HCT116 (cell line): ENCODE measurements at regions not wholly inside any gene's neighbourhood (a gene's known extent, or its start where the extent isn't known, plus 50 kb on each side); places are given as distances from the start of the nearest gene placed in this dataset.

Experiments used
- ATAC-seq: fragments of 200-7000 bp; cut with Tn5 transposase; 2 replicates; pipeline ENCODE4 v1.9.1; 2020; ENCODE audit warnings: mild to moderate bottlenecking, moderate library complexity
- BruUV-seq: library from RNA; stranded (reverse); fragments of 400-500 nt; replicated peaks from 2 replicates; lab custom pipeline; 2021; lab: Mats Ljungman, UMichigan
- CTCF ChIA-PET: fragments of 300-600 bp; sonication (Branson Sonifier 250); formaldehyde crosslinking; loops from one replicate; lab custom pipeline; 2021; ENCODE audit warnings: antibody characterized with exemption; lab: Charles Lee
- POLR2A ChIA-PET: fragments of 300-600, 350-600 bp; sonication (Branson Sonifier 250); formaldehyde crosslinking; loops from one replicate; lab custom pipeline; 2021; ENCODE audit warnings: antibody characterized with exemption; lab: Charles Lee
- RAD21 ChIA-PET, 2 experiments: fragments of 300-600 bp; sonication (Branson Sonifier 250); formaldehyde crosslinking; loops; one replicate each; lab custom pipeline; 2023; ENCODE audit warnings: low total read pairs in 2 of 2; ENCODE audit not compliant: uncharacterized antibody in 2 of 2, unreplicated experiment in 2 of 2, low non-redundant PET in 1 of 2; lab: Charles Lee
- DNase-seq: peaks from one replicate; pipeline ENCODE4 v3.0.0-alpha.2; 2010; ENCODE audit warnings: low read depth, low spot score
- H2AFZ ChIP-seq: fragments of 200-600 bp; shearing (Covaris generic), sonication (generic); 2 replicates; pipeline ENCODE4 v1.6.1; 2017; ENCODE audit warnings: low read depth, mixed run types, mixed read lengths, antibody characterized with exemption, low read length; ENCODE audit not compliant: poor library complexity, severe bottlenecking
- H3K27ac ChIP-seq: 2 replicates; pipeline ENCODE4 v1.5.1; 2012; ENCODE audit warnings: low read depth, low read length
- H3K27me3 ChIP-seq: fragments of 200-600 bp; sonication (generic); 2 replicates; pipeline ENCODE4 v1.6.1; 2016; ENCODE audit warnings: mixed run types, low read length, mixed read lengths; ENCODE audit not compliant: insufficient read depth
- H3K36me3 ChIP-seq, 2 experiments: fragments of 200-500 bp in 1 of 2; fragments of 200-600 bp in 1 of 2; sonication (Bioruptor generic) in 1 of 2; sonication (generic) in 1 of 2; 2 replicates each; pipeline versions ENCODE4 v1.5.1 to v1.6.1; 2014 to 2016; ENCODE audit warnings: low read length in 2 of 2, inconsistent platforms in 1 of 2, mixed read lengths in 1 of 2, mixed run types in 1 of 2; ENCODE audit not compliant: insufficient read depth in 2 of 2, control insufficient read depth in 1 of 2
- H3K4me1 ChIP-seq, 2 experiments: fragments of 200-600 bp in 1 of 2; sonication (generic) in 1 of 2; 2 replicates each; pipeline versions ENCODE4 v1.5.1 to v1.6.1; 2012 to 2017; ENCODE audit warnings: low read length in 2 of 2, inconsistent platforms in 1 of 2, mild to moderate bottlenecking in 1 of 2, mixed read lengths in 1 of 2, mixed run types in 1 of 2, moderate library complexity in 1 of 2; ENCODE audit not compliant: insufficient read depth in 2 of 2, control insufficient read depth in 1 of 2
- H3K4me2 ChIP-seq: fragments of 200-600 bp; sonication (generic); 2 replicates; pipeline ENCODE4 v1.6.1; 2017; ENCODE audit warnings: mixed run types, low read length, mixed read lengths
- H3K4me3 ChIP-seq, 2 experiments: fragments of 200-600 bp in 1 of 2; sonication (generic) in 1 of 2; replicated peaks in 1 of 2; 2 replicates each; pipeline ENCODE4 v1.5.1; 2011 to 2016; ENCODE audit warnings: low read length in 2 of 2, control low read depth in 1 of 2, low read depth in 1 of 2, mild to moderate bottlenecking in 1 of 2, mixed read lengths in 1 of 2, mixed run types in 1 of 2
- H3K79me2 ChIP-seq: fragments of 200-600 bp; sonication (generic); 2 replicates; pipeline ENCODE4 v1.6.1; 2017; ENCODE audit warnings: mild to moderate bottlenecking, mixed run types, low read length, moderate library complexity, mixed read lengths; ENCODE audit not compliant: insufficient read depth
- H3K9ac ChIP-seq: fragments of 200-600 bp; sonication (generic); 2 replicates; pipeline ENCODE4 v1.6.1; 2016; ENCODE audit warnings: low read length, mixed read lengths
- H3K9me2 ChIP-seq: fragments of 200-600 bp; sonication (generic), shearing (Covaris generic); 2 replicates; pipeline ENCODE4 v1.6.1; 2017; ENCODE audit warnings: mixed run types, mild to moderate bottlenecking, moderate library complexity; ENCODE audit not compliant: insufficient read depth
- H3K9me3 ChIP-seq, 2 experiments: fragments of 200-500 bp in 1 of 2; fragments of 200-600 bp in 1 of 2; sonication (Bioruptor generic) in 1 of 2; sonication (generic) in 1 of 2; 2 replicates each; pipeline ENCODE4 v1.6.1; 2014 to 2017; ENCODE audit warnings: low read length in 2 of 2, mixed read lengths in 2 of 2, inconsistent platforms in 1 of 2, low read depth in 1 of 2, mild to moderate bottlenecking in 1 of 2, mixed run types in 1 of 2, moderate library complexity in 1 of 2; ENCODE audit not compliant: control insufficient read depth in 1 of 2, insufficient read depth in 1 of 2
- H4K20me1 ChIP-seq: fragments of 200-600 bp; sonication (generic), shearing (Covaris generic); 2 replicates; pipeline ENCODE4 v1.6.1; 2017; ENCODE audit warnings: mixed run types, mild to moderate bottlenecking, moderate library complexity; ENCODE audit not compliant: insufficient read depth
- ATF3 ChIP-seq: IDR thresholded peaks from 2 replicates; pipeline ENCODE4 v1.6.1; 2012
- CBX3 ChIP-seq: IDR thresholded peaks from 2 replicates; pipeline ENCODE4 v1.6.1; 2012; ENCODE audit warnings: low read depth
- CEBPB ChIP-seq: IDR thresholded peaks from 2 replicates; pipeline ENCODE4 v1.6.1; 2012; ENCODE audit warnings: low read depth
- CTCF ChIP-seq, 3 experiments: fragments of 200-600 bp in 1 of 3; sonication (generic) in 1 of 3; IDR thresholded peaks in 2 of 3; conservative IDR thresholded peaks in 1 of 3; 2 replicates each; pipeline ENCODE4 v1.5.1; 2012 to 2017; ENCODE audit warnings: low read depth in 2 of 3, low read length in 2 of 3, antibody characterized with exemption in 1 of 3, borderline replicate concordance in 1 of 3, control low read depth in 1 of 3, mild to moderate bottlenecking in 1 of 3, mixed read lengths in 1 of 3, mixed run types in 1 of 3, moderate library complexity in 1 of 3; ENCODE audit not compliant: insufficient read depth in 1 of 3
- ELF1 ChIP-seq: IDR thresholded peaks from 2 replicates; pipeline ENCODE4 v1.6.1; 2012; ENCODE audit warnings: low read depth, borderline replicate concordance
- EZH2phosphoT487 ChIP-seq: fragments of 200-600 bp; IDR thresholded peaks from 2 replicates; pipeline ENCODE4 v1.6.1; 2018; ENCODE audit warnings: antibody characterized with exemption, borderline replicate concordance
- JUND ChIP-seq: IDR thresholded peaks from 2 replicates; pipeline ENCODE4 v1.6.1; 2012
- MAX ChIP-seq: IDR thresholded peaks from 2 replicates; pipeline ENCODE4 v1.6.1; 2012
- POLR2A ChIP-seq: IDR thresholded peaks from 2 replicates; pipeline ENCODE4 v1.7.0; 2011; ENCODE audit warnings: borderline replicate concordance; ENCODE audit not compliant: insufficient read depth, insufficient read length; ENCODE audit errors: extremely low read depth
- POLR2AphosphoS5 ChIP-seq: IDR thresholded peaks from 2 replicates; pipeline ENCODE4 v1.6.1; 2011; ENCODE audit warnings: mild to moderate bottlenecking, low read depth, low read length, moderate library complexity
- SIN3A ChIP-seq: IDR thresholded peaks from 2 replicates; pipeline ENCODE4 v1.6.1; 2012; ENCODE audit warnings: low read depth
- TCF7L2 ChIP-seq: IDR thresholded peaks from 2 replicates; pipeline ENCODE4 v1.7.0; 2011; ENCODE audit warnings: borderline replicate concordance, inconsistent platforms; ENCODE audit not compliant: insufficient read depth, insufficient read length; ENCODE audit errors: extremely low read depth
- ZBTB33 ChIP-seq: IDR thresholded peaks from 2 replicates; pipeline ENCODE4 v1.6.1; 2011; ENCODE audit warnings: mild to moderate bottlenecking, low read length, moderate library complexity; ENCODE audit not compliant: insufficient replicate concordance; ENCODE audit errors: extremely low read depth
- intact Hi-C: fragments of 100-400 bp; cut with micrococcal nuclease; formaldehyde crosslinking; loops from 2 replicates; pipeline ENCODE4 v1.10.0; 2022

- ChIA-PET RAD21 (no interaction called here), POLR2A (no interaction called here)
Measured at GRCh38 chr13:76729691-76730090, 156.5 kb downstream of the KCTD12 start.

GRCh38 chr13:76725896-76726295, 160.3 kb downstream of the KCTD12 start:
- ChIA-PET POLR2A (no interaction called here), CTCF (no interaction called here), RAD21 (no interaction called here)
- no peak overlapping the region for H2AFZ ChIP-seq
- H3K9me3 ChIP-seq = no peaks in the 10 kb centered on the region
- H3K4me2 ChIP-seq = no peak overlapping the region
- intact Hi-C loops = no loop called here
- H3K9ac ChIP-seq = no peak overlapping the region
- H3K27me3 ChIP-seq = no peaks in the 10 kb centered on the region
- BruUV-seq = no TSS peak
- H3K79me2 ChIP-seq = no peaks in the 10 kb centered on the region
- H3K36me3 ChIP-seq = no peaks in the 10 kb centered on the region
- DNase-seq (no peak), ATAC-seq (no peak)
- H3K4me3 ChIP-seq = no peak overlapping the region
- no peaks in the 10 kb centered on the region for H3K9me2 ChIP-seq
- no peak for TF ChIP-seq CTCF (IDR thresholded peaks at IDR 0.05 in 2 of 3, conservative IDR thresholded peaks at IDR 0.05 in 1 of 3; ENCODE audit: borderline replicate concordance in 1 of 3, insufficient read depth in 1 of 3, low read depth in 2 of 3, low read length in 2 of 3)
- TF ChIP-seq ZBTB33 = no peak
- TF ChIP-seq CBX3 = no peak
- TF ChIP-seq EZH2phosphoT487 = no peak
- TF ChIP-seq MAX = no peak
- no peak for TF ChIP-seq CEBPB
- no peak for TF ChIP-seq ELF1
- no peak for TF ChIP-seq POLR2A
- TF ChIP-seq TCF7L2 = no peak
- no peak for TF ChIP-seq ATF3
- no peak overlapping the region for H3K27ac ChIP-seq
- no peaks in the 10 kb centered on the region for H4K20me1 ChIP-seq
- H3K4me1 ChIP-seq = no peaks in the 10 kb centered on the region; a peak in 1 of 4 replicates

More at GRCh38 chr13:76729691-76730090, 156.5 kb downstream of the KCTD12 start:
- intact Hi-C loops = no loop called here
- no peaks in the 10 kb centered on the region for H3K79me2 ChIP-seq
- no peaks in the 10 kb centered on the region for H3K9me2 ChIP-seq
- no TSS peak for BruUV-seq
- no peak overlapping the region for H3K9ac ChIP-seq
- H3K27ac ChIP-seq = no peak overlapping the region
- H3K4me1 ChIP-seq = no peaks in the 10 kb centered on the region
- DNase-seq (no peak), ATAC-seq (no peak)
- no peaks in the 10 kb centered on the region for H3K9me3 ChIP-seq
- no peaks in the 10 kb centered on the region for H4K20me1 ChIP-seq
- H3K4me2 ChIP-seq = no peak overlapping the region
- CTCF ChIA-PET = no interaction called here
- H3K4me3 ChIP-seq = no peak overlapping the region
- H3K27me3 ChIP-seq = no peaks in the 10 kb centered on the region
- H3K36me3 ChIP-seq = no peaks in the 10 kb centered on the region
- TF ChIP-seq JUND (no peak), POLR2A (no peak), POLR2AphosphoS5 (no peak), SIN3A (no peak)
- no peak overlapping the region for H2AFZ ChIP-seq
